GM18520 (cell line): ENCODE measurements at regions not wholly inside any gene's neighbourhood (a gene's known extent, or its start where the extent isn't known, plus 50 kb on each side); places are given as distances from the start of the nearest gene placed in this dataset.

ENCODE experiments used
- ATAC-seq: cut with Tn5 transposase; IDR thresholded peaks from one replicate; pipeline ENCODE4 v1.9.1; 2021; ENCODE audit not compliant: unreplicated experiment

DNA sequence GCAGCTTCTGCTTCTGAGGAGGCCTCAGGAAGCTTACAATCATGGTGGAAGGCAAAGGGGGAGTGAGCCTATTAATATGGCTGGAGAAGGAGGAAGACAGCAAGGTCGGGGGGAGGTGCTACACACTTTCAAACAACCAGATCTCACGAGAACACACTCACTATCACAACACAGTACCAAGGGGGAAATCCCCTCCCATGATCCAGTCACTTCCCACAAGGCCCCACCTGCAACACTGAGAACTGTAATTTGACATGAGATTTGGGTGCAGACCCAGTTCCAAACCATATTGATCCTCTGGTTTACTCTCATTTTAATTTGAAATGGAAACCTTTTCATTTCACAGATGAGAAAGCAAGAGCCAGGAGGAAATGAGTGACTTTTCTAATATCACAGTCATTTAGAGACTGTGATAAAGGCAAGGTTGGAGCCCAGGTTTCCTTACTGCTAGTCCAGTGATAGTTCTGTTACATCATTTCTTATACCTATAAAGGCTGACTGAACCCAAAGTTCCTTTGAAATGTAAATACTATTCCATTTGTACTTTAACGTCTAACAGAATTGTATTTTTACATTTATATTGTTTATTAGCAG is 105.8 kb upstream of the GAP43 start:
- ATAC-seq: no peak

DNA sequence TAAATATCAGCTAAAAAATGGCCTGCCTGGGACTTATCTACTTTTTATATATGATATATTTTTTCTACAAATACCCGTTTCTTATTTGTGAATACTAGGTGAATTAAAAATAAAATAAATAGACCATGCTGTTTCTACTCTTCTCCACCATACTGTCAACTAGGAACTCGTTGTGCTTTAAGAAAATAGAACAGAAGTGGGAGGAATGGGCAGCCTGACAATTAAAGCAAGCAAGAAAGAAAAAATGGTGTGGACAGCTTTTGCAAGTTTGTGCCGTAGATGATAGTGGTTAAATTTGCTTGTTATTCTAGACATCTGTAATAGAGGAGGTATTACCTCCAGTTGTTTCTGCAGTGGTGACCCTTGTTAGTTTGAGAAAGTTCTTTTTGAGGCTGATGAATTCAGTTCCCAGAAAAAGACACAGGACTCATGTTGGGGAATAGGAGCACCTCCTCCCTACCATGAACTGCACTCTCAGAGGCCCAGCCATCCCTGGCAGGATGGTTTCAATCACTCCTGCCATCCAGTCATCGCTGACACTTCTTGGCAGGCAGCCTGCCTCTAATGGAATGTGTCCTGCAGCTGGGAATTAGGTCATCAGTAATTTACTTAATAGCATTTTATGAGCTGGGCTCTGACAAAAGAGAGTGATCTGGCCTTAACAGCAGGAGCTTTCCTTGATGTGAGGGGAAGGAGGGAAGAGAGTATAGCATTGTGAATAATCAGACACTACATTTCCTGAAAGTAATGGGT is 105.0 kb upstream of the GAP43 start:
- no peak for ATAC-seq

GRCh38 chr3:115520241-115520640 is 103.1 kb upstream of the GAP43 start:
- ATAC-seq: no peak

- no peak for ATAC-seq
Measured at GRCh38 chr3:115520651-115521245, 102.6 kb upstream of the GAP43 start.

- no peak for ATAC-seq
Measured at GRCh38 chr3:115523458-115523857, 99.9 kb upstream of the GAP43 start.

DNA sequence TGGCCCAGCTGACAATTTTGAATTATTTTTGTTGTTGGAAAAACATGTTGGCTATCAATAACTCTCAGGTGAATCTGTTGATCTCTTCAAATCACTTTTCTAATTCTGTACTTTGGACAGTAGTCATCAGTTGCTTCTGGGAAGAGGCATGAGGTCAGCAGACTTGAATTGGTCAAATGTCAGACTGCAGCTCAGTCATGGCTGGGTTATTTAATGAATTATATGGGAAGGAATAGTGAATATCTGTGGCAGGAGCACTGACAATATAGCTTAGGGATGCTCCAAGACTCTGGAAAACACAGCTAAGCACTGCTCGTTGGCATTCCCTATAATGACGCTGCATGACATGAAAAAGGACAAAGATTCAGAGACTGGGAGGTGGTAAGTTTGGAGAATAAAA is 98.8 kb upstream of the GAP43 start:
- no peak for ATAC-seq

DNA sequence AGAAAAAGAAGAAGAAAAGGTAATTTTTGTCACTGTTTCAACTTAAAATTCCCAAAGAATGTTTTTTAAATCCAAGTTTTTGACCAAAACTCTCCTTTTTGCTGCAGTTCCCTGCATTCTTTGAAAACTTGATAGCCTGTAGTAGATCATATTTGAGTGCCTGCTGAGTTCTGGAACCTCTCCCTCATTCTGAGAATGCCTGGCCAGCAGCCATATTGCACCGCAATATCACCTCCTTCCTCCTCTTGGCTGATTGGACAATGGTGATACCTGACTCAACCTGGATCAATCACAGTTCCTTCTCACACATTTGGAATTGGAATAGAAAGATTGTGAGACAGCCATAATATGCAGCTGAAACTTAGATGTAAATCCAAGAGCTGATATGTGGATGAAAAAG is 97.6 kb upstream of the GAP43 start:
- no peak for ATAC-seq

GRCh38 chr3:115533218-115533617 is 90.1 kb upstream of the GAP43 start:
- no peak for ATAC-seq

DNA sequence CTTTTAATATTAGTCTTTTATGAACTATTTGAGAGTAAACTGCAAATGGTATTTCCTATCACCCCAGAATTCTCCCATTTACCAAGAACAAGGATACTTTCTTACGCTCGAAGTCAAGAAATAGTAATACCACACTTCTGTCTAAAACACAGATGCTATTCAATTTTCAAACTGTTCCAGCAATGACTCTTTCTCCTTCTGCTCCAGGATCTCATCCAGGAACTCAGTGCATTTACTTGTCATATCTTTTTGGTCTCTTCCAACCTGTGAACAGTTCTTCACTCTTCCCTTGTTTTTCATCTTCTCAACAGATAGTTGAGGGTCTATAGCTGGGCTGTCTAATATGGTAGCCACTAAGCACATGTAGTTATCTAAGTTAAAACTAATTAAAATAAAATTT is 87.1 kb upstream of the GAP43 start:
- no peak for ATAC-seq

DNA sequence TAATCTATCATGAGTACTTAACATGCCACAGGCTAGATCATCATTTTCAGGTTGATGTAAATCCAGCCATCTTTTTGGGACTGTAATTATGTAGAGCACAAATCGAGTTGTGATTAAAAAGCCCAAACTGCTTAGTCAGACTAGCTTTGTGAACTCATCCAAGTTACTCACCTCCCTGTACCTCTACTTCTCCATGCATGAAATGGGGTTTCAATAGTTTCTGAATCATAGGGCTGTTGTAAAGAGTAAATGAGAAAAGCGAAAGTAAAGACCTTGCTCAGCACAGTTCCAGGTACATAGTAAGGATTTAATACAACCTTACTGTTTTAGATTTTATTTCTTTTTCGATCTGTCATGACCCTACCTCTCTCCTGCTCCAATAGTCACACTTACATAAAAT is 85.6 kb upstream of the GAP43 start:
- no peak for ATAC-seq

GRCh38 chr3:115547207-115547606 is 76.1 kb upstream of the GAP43 start:
- no peak for ATAC-seq

DNA sequence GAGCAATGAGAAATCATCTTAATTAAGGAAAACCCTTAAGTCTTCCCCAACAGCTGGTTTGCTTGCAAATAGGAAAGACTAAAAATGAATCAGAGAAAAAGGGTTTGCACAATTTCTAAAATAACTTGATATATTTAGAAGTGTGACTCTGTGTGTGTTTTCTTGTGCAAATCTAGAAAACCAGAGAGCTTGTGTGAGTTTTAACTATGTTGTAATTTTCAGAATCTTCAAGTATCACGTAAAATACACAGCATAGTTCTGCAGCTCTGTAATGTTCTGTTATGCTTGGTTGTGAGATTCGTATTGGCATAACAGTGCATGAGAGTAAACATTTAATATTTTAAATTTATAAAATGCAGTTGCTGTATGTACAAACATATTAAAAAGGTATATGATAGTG is 74.7 kb upstream of the GAP43 start:
- ATAC-seq: no peak

DNA sequence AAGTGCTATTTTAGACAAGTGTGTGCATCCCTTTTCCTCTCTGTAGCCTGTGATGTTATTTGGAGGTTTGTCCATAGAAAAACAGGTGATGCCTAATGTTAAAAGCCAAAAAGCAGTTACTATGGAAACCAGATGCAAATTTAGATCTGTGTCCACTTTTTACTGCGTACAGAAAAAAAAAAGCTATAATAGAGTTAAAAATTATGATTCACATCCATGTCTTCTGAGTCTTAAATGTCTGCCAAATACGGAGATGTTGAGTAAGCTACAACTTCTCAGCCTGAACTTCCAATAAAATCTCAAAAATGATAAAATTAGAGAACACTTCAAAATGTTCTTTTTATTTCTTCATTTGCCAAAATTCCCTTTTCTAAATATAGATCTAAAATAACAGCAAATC is 74.2 kb upstream of the GAP43 start:
- ATAC-seq: no peak

- no peak for ATAC-seq
Measured at GRCh38 chr3:115550285-115550761, 73.0 kb upstream of the GAP43 start.

DNA sequence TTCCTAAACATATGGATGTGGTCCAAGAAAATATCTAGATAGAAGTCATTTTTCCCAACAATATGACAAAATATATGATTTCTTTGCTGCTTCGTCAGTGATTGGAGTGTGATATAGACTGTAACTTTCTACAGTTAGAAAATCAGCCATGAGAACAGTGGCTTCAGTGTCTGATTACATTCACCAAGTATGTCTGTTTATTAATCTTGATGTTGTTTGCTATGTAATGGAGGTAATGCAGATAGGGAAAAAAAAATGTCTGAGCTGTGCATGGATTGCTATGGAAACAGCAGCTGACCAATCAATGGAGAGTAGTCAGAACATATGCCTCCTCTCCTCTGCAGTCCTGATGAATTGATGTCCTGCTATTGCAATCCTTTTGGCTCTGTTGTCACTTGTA is 72.3 kb upstream of the GAP43 start:
- ATAC-seq: no peak

GRCh38 chr3:115552007-115552406 is 71.3 kb upstream of the GAP43 start:
- ATAC-seq: no peak

GRCh38 chr3:115553796-115554486 is 69.4 kb upstream of the GAP43 start:
- ATAC-seq: no peak

DNA sequence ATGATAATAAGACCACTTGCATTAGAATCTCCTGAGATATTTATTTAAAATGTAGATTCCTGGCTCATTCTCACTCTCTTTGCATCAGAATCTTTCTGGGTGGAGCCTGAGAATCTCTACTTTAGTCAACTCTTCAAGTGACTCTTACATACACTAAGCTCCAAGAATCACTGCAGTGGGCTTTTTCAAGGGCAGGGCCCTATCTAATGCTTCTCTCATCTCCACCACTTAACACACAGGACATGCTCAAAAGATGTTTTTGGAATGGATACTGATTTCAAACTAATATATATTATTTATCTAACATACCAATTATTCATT is 68.9 kb upstream of the GAP43 start:
- no peak for ATAC-seq

DNA sequence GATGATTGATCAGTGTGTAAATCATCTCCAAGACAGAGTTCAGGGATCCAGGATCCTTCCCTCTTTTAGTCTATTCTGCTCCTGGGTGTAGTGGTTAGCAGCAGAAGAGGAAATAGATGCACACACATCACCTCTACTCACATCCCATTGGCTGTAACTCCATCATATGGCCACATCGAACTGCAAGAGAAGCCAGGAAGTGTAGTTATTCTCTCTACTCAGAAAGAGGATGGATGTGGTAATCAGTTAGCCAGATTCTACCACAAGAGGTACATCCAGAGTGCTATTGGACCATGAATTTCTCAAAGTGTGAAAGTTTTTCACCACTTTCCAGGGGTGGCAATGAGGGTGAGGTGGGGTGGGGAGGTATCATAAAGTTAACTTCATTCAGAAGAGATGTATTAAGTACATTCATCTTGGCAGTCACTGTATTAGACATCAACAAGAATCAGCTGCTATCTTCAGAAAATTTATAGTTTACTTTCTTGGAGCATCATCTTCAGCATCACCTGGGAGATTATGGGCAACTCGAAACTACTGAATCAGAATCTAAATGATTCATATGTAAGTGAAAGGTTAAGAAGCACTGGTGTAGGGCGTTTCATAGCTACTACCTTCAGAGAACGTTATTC is 60.6 kb upstream of the GAP43 start:
- ATAC-seq: no peak

DNA sequence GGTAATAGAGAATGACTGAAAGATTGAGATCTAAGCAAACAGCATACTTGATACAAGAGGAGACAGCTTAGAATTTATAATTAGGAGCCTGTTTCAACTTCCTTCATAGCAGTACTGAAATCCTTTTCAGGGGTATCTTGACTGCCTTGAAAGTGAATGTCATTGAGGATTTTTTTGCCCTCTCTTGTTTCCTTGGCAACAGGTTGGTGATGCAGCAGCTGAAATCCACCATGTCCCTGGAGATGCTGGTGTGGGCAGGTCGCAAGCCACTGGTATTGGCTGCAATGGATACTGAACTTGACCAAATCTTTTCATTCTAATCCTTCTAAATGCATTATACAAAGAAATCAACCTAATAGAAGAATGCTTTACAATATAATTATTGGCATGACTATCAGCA is 59.3 kb upstream of the GAP43 start:
- ATAC-seq: no peak

DNA sequence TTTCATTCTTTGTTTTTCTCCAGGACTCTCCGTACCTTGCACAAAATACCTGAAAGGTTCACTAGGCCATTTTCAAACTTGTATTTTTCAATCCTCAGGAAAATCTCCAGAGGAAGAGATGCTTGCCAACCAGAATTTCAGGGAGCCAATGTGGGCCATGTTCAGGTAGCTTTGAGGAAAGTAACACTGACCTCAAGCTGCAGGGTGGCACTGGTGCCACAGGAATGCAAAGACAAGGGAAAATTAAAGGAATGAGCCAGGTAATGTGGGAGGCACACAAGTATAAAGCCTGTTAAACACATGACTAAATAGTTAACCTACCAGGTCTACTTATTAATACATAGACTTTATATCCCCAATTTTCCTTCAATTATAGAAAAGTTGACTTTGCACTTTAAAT is 51.9 kb upstream of the GAP43 start:
- no peak for ATAC-seq
